GM21576 (cell line): ENCODE measurements at regions not wholly inside any gene's neighbourhood (a gene's known extent, or its start where the extent isn't known, plus 50 kb on each side); places are given as distances from the start of the nearest gene placed in this dataset.
"Not testable (repeated sequence)": the region's sequence is repeated elsewhere in the genome, so short reads cannot be mapped to it uniquely, and the experiment has no call there.

Experiments
- ATAC-seq: cut with Tn5 transposase; IDR thresholded peaks from one replicate; pipeline ENCODE4 v1.9.1; 2021; ENCODE audit warnings: mild to moderate bottlenecking, moderate library complexity; ENCODE audit not compliant: unreplicated experiment

GRCh38 chr21:32099812-32100416 lies 178.9 kb downstream of the MIS18A start:
- ATAC-seq = no peak

DNA sequence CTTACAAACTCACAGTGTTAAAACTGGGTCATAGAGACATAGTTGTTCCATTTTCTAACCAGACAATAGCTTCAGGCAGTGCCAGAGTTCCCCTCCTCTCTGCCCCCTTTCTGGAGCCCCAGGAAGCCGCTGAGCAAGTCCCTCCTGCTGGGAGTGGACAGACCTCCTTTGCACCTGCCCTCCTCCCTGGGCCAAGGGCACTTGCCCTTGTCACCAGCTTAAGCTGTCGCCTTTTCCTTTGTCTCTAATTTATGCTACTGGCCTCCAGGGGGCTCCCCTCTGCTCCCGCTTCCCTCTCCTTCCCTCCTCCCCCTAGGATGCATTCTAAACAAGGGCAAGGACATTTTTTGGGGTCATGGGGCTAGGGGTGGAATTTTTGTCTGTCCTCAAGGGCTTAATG lies 182.4 kb downstream of the MIS18A start:
- no peak for ATAC-seq

- ATAC-seq = no peak
Measured at GRCh38 chr21:32094804-32095203, 184.0 kb downstream of the MIS18A start.

- no peak for ATAC-seq
Measured at GRCh38 chr21:32093646-32094462, 185.0 kb downstream of the MIS18A start.

DNA sequence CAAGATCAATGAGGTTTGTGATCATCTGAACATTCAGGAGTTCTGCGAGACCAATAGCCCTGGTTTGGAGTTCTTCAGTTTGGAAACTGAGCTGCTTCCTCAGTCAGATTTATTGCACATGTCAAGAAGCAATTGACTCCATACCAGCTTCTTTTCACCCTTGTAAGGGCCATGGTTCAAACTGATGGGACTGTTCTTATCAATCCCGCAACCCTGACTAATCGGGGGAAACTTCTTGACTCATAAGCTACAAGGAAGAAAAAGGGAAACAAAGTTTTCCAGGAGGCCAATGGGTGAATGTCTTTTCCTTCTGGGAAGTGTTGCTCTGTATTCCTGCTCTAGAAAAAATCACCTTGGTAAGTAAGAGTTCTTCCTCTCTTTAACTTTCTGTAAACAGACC lies 187.9 kb downstream of the MIS18A start:
- ATAC-seq = no peak

DNA sequence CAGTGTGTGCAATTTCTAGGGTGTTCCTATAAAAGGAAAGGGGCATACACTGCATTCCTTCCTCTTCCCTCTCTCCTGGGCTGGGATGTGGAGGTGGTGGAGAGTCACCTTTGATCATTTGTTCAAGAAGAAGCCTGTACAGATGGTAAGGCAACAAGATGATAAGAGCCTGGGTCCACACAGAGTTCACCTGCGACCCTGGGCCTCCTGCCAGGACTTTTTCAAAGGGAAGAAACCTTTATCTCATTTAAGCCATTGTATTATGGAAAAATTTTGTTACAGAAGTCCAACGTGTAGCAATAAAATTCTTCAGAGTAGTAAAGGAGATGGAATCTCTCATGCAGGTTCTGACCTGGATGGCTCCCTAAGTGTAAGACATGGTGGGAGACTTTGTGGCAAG lies 189.1 kb downstream of the MIS18A start:
- no peak for ATAC-seq

- ATAC-seq = no peak
Measured at GRCh38 chr21:32088471-32088870, 190.4 kb downstream of the MIS18A start.

DNA sequence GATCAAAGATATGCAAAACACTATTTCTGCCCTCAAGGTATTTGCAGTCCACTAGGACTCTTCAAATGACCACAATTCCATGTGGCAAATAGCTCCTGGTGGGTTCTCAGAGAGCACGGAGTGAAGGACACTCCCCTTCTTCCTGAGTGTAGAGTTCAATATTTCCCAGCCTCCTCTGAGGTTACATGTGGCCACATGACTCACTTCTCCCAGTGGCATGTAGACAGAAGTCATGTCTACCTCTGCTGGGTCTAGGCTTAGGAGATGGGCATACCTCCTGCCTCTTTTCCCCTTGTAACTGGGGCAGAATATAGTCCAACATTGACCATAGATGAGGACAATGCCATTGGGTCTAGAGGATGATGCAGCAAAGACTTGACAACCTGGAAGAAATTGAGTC lies 191.4 kb downstream of the MIS18A start:
- no peak for ATAC-seq

DNA sequence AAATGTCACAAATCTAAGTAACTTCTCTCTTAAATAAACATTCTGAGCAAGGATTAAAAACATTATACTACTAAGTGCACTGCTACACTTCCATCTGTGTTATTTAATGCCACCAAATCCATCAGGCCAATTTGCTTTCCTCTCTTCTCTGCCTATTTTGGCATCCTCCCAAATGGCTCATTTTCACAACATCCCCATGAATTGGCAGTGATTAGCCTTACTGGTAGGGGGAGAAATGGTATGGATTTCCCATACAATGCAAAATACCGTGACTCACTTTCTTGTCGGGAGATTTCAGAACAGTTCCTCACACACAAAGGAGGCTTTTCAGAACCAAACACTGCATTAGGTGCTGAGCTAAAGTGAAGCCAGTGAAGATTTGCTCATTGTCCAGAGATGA lies 195.7 kb downstream of the MIS18A start:
- no peak for ATAC-seq

DNA sequence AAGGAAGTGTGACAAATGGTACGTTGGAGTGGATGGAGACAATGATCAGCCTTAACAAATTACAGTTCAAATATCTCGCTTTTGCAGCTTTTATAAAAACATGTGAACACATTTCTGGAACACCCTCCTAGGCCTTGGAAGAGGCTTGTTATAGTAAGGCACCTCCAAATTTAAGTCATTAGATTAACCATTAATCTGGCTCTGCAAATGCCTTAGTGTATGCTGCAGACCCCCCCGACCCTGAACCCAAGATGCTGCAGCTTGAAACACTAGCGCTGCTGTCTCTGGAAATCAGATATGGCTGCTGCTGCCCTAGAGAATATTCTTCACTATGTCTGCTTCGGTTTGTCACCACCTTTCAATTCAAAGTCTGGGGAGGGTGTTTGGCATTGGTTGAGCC lies 196.4 kb downstream of the MIS18A start:
- no peak for ATAC-seq

GRCh38 chr21:32073593-32073992 lies 200.8 kb downstream of the HUNK start:
- ATAC-seq = no peak

DNA sequence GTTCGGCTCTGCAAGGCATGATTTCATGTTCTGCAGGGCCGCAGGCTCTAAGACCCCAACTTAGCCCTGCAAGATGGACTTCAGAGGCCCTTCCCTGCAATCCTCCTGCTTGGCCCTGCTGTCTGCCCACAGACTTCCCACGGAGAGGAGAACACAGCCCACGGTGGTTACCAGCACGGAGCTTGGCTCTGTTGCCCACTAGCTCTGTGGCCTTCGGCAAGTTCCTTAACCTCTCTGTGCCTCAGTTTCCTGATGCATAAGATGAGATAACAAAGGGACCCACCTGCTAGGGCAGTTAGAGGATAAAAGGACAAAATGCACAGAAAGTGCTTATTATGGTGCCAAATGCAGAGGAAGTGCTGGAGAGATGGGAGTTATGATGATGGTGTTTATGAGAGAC lies 200.4 kb downstream of the HUNK start:
- no peak for ATAC-seq

GRCh38 chr21:32071620-32072019 lies 198.8 kb downstream of the HUNK start:
- ATAC-seq = not testable (repeated sequence)

- no peak for ATAC-seq
Measured at GRCh38 chr21:32070676-32071330, 198.0 kb downstream of the HUNK start.

DNA sequence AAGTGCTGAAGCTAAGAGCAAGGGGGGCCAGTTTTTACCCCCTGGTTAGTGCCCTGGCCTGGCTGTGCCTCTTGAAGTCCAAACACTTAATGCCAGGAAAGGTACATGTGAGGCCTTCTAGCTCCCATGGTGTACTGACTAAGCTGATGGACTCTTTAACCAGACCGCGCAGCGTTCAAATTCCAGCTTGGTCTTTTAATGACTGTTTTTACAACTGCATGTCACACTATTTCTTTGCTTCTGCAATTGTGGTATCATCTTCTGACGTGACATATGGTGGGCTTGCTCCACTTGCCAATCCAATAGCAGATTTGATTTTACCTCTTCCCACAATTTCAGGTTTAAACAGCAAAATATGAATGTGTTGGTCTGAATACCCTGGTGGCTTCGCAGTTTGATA lies 197.3 kb downstream of the HUNK start:
- no peak for ATAC-seq

DNA sequence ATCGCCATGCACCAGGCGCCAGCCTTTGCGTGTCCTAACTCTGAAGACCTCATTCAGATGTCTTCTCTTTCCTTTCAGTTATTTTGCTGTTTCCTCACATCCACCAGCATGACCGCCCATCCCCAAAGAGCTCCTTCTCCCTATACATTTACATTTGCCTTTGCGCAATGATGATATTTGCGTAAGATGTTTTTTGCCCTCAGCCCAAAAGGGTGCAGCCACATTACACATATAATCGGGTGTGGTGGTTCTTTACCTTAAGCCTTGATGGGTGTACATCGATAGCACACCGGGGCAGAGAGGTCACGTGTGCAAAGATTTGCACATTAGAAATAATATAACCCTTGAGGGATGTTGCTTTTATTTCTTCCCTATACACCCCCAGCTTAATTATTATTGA lies 192.8 kb downstream of the HUNK start:
- no peak for ATAC-seq

GRCh38 chr21:32064281-32064910 lies 191.6 kb downstream of the HUNK start:
- ATAC-seq = no peak

GRCh38 chr21:32062591-32063227 lies 189.9 kb downstream of the HUNK start:
- ATAC-seq = no peak

DNA sequence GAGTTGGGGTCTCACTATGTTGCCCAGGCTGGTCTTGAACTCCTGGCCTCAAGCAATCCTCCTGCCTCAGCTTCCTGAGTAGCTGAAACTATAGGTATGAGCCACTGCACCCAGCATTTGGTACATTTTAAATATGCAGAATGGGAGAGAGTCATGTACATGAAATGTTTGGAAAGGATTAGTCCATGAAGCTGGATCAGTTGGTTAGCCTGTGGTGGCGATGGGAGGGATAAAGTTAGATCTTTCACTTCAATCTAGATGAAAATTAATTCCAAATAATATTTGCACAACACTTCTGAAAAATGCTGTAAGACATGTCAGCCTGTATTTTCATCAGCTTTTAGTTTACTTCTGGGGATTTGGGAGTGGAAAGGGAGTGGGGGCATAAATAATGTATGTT lies 188.9 kb downstream of the HUNK start:
- ATAC-seq = no peak

DNA sequence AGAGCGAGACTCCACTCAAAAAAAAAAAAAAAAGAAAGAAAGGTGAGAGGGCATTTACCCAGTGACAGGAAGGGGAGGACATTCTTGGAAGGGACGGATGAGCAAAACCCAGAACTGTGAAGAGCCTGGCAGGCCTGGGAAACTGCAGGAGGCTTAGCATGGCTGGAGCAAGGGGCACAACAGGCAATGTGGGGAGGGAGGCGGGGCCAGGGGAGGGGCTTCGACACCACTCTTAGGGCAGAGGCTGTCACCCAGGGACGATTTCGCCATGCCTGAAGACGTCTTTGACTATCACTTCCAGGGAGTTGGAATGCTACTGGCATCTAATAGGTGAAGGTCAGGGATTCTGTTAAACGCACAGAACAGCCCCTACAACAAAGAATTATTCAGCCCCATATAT lies 184.0 kb downstream of the HUNK start:
- no peak for ATAC-seq

- no peak for ATAC-seq
Measured at GRCh38 chr21:32055305-32055704, 182.5 kb downstream of the HUNK start.
